Stimulated activated CD4-positive, alpha-beta T cell treated with anti-CD3 and anti-CD28 coated beads, Interleukin-15, amount 100 ng/mL, for 1 hour (primary cell): ENCODE measurements at regions not wholly inside any gene's neighbourhood (a gene's known extent, or its start where the extent isn't known, plus 50 kb on each side); places are given as distances from the start of the nearest gene placed in this dataset.

Experiments used
- DNase-seq, 2 donors: peaks; one replicate each; pipeline ENCODE4 v3.0.0-alpha.2; 2020; ENCODE audit warnings: low read depth in 1 of 2, low spot score in 1 of 2

DNA sequence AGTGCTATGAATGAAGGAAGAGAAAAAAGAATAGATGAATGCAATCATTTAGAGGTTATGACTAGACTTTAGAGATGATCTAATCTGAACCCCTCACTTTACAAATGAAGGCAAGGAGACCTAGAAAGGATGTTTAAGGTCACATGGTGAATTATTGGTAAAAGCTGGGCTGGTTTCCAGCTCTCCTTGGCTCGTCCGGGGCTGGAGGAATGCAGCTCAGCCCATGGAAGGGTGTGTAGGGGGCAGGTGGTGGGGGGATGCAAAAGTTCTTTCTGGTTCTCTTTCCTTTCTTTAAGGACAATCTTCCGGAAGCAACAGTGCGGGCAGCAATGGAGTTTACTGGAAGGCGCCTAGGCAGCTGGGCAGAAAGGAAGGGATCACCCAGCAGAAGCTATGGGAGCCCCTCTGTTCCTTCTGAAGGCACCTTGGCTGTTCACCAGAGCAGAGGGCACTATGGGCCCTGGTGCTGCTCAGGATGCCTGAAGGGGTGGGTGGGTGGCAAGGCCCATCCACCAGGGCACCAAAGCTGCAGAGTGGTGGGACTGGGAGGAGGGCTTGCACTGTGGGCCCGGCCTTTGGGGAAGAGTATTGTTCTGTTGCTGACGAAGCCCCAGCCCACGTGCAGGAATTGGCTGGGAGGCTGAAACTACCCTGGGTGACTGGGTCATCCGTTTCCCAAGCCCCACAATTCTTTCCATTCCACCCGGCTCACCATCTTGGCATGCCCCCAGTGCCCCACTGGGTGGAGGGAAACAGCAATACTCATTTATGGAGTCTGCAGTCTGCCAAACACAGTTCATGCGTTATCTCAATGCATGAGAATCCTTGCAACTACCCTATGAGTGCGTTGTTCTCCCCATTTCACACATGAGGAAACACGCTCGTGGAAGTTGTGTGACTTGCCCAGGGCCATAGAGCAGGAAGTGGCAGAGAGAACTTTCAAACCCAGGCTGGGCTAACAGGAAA lies 78.2 kb downstream of the IRF2BPL start:
- no peak for DNase-seq

DNA sequence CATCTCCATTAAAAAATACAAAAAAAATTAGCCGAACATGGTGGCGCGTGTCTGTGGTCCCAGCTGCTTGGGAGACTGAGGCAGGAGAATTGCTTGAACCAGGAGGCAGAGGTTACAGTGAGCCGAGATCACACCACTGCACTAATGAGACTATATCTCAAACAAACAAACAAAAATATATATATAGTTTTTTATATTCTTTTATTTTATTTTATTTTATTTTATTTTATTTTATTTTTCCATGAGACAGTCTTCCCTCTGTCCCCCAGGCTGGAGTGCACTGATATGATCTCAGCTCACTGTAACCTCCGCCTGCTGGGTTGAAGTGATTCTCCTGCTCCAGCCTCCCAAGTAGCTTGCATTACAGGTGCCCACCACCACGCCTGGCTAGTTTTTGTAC lies 79.5 kb downstream of the IRF2BPL start:
- no peak for DNase-seq

DNA sequence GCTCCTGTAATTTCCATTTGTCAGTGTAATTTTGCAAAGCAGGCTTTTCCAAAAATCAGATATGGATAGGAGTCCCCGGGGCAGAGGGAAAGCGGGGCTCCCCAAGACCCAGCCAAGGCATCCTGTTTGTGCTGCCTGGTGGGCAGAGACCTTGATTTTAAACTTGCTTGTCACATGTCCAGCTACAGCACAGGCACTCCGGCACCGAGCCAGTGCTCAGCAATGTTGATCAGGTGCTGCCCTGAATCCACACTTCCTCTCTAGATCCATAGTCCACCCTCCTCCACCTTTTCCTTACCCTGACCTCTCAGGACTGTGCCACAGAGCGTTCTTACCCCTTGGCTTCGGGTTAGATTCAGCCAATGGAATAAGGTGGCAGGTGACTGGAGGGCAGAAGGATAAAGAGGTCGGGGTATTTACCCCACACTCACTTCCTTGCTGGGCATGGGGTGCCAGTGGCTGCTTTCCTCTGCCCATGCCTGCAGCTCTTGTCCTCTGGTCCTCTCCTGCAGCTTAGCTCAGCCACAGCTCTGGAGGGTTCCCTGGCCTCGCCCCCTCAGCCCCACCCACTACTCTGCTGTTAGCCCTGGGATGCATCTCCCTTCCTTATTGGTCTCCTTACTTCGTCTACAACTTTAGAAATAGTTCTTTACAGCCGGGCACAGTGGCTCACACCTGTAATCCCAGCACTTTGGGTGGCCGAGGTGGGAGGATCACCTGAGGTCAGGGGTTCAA lies 80.1 kb downstream of the IRF2BPL start:
- no peak for DNase-seq

DNA sequence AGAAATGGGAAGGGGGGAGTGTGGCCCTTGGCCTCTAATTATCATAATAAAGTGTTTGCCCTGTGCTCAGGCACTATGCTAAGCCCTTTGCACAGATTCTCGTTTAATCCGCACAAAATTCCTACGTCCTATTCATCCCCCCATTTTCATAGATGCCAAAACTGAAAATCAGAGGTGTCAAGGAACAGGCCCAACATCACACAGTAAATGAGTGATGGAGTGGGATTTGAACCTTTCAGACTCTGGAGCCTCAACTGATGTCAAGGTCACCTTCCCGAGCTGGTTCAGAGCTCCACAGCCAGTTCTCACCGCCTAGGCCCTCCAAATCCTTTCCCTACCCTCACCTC lies 80.7 kb downstream of the IRF2BPL start:
- DNase-seq = no peak

DNA sequence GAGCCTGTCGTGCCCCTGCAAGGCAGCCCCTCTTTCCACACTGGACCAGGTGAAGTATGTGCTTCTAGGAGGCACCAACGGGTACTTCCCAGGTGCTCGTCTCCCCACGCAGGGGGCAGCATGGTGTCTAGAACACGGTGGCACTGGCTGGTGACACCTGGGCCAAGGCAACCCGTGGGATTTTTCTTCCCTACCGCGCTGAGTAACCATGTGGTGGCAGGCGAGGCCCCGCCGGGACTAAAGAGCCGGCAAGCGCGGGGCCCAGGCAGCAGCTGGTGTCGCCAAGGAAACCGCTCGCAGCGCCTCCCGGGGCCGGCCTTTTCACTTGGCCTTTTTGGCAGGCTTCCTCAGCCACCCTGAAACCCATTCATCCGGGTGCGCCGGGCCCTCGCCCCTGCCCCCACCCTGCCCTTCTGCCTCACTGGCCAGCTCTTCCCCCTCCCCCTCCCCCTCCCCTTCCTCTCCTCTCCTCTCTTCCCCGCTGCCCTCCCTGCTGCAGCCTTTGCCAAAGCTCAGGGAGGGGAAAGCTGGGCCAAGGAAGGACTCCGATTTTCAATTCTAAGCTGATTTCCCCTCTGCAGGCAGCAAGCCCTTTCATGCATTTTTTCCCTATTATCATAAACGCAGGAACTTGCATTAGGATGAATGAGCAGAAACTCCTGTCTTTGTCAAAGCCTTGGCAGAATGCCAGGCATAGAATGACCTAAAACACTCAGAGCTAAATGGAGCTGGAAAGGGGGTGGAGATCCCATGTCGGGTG lies 81.2 kb downstream of the IRF2BPL start:
- peak; percentile 52 to 66 for DNase-seq

DNA sequence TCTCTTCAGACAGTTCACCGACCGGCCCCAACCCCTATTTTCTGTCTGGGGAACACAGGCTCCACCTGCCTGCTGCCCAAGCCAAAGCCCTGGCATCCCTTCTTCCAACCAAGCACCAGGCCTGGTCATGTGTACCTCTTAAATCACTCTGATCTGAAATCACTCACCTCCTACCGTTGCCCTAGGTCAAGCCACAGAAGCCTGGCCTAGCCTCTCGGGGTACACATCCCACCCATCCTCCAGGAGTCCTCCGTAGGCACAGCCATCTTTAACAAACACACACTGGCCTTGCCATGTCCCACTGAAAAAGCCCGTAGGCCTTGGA lies 81.8 kb downstream of the IRF2BPL start:
- no peak for DNase-seq

DNA sequence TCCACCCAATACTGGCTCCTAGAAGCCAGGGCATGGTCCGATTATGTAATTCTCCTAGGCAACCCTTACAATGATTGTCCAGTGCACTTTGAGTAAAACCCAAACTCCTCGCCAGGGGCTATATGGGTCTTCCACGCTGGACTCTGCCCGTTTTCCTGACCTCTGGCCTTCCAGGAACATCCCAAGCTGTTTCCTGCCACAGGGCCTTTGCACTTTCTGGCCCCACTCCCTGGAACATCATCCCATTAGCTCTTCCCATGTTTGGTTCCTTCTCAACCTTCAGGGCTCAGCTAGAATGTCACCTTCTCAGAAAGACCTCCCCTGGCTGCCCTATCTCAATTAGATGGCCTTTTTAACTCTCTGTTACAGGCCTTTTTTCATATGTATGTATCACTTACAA lies 85.4 kb downstream of the IRF2BPL start:
- no peak for DNase-seq

DNA sequence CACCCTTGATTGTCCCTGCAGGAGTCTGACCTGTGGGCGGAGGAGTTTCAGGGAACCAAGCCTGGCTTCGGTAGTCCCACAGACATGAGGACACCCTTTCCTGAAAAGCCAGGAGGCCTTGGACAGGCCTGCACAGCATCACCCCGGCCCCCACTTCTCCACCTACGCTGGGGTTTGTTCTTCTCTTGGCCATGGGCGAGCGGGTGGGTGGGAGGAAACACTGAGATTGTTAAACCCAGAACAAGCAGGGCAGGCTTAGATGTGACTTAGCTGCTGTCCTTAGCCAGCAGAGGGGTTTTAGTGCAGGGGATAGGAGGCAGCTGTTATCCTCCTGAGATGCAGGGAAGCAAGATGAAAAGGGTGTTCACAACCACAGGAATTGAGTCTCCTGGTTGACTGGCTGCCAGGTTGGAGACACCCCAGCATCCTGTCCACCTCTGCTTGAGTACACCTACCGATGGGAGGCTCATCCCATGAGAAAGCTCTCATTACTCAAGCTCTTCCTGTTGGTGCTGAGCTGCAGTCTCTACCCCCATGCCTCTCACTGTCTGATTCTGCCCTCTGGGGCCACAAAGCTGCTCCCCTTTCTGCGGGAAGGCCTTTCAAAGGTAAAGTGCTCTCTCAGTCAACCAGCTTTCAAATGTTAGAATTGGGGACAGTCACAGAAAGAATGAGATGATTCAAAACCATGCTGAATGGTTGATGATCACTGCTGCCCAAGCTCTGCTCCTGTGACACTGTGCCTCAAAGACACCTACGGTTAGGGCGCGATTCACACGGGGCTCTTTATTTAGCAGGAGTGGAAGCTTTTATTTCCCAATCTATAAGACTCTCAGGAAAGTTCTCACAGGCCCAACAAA lies 86.3 kb downstream of the IRF2BPL start:
- DNase-seq = no peak

DNA sequence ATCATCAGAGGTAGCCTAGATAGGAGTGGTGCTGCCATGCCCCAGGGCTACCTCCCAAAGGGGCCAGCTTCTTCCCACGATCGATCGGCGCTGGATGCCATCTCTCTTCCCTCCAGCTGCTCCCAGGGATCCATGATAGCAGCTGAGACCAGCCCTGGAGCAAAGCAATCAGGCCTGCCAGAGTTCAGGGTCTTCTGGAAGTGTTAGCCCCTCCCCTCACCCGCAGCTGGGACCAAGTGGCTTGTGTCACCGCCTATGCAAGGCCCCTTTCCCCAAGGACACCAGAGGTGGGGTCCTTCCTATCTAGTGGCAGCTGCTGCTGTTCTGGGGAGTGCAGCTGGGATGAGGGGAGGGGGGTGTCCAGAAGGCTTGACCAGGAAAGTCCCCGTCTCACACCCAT lies 87.0 kb downstream of the IRF2BPL start:
- no peak for DNase-seq

DNA sequence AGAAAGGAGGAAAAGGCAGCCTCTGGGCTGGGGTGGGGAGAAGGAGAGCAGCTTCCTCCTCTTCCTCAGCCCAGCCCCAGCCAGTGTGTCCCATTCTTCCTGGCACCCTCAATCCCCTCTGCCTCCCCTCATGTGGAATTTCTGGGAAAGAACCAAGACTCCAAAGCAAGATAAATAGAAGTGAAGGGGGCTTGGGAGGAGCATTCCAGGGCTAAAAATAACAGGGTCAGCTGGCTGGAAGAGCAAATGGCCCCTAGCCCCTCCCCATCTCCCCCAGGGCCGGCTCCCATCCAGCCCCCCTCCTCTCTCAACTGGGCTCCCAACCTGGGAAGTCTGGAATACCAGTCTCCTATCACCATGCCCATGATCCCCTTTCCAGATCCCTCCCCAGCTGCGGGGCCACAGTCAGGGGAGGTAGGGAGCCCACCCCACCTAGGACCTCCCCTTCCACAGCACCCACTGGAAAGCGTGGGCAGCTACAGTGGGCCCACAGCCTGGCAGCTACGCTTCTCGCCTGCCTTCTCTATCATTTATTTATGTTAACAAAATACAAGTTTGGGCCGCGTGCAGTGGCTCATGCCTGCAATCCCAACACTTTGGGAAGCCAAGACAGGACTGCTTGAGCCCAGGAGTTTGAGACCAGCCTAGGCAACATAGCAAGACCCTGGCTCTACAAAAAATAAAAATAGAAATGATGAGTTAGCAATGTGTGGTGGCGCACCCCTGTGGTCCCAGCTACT lies 88.3 kb downstream of the IRF2BPL start:
- no peak for DNase-seq

DNA sequence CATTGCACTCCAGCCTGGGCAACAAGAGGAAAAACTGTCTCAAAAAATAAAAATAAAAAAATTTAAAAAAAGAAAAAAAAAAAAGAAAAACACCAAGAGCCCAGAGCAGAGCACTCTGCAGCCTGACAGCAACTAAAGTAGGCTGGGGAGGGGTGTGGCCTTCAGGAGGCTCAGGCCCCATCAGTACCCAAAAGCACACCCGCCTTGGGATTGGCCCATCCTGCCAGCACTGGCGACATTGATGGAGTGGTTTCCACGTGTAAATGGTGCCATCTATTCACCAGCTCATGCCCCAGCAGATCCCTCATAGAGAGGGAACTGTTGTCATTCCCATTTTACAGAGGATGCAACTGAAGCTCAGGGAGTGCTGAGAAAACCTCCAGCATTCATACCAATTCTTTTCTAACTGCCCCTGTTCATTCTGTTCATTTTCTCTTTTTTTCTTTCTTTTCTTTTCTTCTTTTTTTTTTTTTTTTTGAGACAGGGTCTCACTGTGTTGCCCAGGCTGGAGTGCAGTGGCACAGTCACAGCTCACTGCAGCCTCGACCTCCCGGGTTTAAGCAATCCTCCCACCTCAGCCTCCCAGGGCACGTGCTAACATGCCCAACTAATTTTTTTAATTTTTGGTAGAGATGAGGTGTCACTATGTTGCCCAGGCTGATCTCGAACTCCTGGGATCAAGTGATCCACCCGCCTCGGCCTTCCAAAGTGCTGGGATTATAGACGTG lies 89.3 kb downstream of the IRF2BPL start:
- no peak for DNase-seq

DNA sequence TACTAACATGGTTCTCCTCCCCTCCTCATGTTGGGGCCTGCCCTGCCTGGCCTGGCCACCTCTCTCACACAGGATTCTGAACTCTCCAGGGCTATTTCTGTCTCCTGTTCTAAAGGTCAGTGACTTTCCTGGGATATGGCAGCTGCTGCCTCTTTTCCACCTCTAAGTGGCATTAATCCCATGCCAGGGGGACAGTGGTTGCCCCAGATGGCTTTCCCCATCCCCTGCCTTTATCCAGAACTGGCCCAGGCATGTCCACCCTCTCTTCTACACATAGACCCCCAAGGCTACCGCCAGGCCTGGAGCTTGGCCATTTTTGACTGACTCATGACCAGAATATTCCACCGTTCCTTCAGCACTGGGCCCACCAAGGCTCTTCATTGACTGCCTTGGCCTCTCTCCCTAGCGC lies 90.4 kb downstream of the IRF2BPL start:
- DNase-seq = no peak

DNA sequence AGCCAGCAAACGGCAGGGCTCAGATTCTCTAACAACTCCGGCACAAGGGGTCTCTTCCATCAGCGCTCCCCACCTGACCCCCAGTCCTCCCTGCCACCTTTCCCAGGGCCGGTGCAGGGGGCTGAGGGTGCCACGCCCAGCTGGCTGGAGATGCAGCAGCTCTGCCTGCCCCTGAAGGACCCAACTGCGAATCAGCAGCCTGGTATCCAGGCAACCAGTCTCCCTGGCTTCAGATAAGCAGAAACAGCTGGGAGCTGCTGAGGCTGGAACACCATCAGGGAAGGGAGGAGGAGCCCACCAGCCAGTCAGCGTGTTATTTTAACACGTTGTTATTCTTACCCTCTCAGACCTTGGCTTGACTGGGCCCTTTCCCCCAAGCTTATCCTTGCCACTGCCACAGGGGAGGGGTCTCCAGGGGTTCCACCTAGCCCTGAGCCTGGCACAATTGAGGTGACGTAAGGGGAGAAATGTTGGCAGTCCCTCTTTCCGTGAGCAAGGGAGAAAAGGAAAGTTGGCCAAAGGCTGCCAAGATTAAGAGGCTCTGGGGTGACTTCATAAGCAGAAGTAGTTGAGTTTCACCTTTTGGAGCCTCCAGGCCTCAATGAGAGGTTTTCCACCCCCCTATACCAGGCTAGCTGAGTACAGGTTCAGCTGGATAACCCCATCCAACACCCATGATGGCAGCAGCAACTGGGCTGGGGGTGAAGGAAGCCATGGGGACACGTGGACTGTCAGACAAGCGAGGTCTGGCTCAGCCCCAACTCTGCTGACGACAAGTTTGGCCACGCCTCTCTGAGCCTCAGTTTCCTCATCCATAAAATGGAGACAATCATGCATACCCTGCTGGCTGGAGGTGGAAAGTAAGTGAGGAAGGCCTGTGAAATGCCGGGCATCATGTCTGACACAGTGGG lies 91.1 kb downstream of the IRF2BPL start:
- DNase-seq = no peak

DNA sequence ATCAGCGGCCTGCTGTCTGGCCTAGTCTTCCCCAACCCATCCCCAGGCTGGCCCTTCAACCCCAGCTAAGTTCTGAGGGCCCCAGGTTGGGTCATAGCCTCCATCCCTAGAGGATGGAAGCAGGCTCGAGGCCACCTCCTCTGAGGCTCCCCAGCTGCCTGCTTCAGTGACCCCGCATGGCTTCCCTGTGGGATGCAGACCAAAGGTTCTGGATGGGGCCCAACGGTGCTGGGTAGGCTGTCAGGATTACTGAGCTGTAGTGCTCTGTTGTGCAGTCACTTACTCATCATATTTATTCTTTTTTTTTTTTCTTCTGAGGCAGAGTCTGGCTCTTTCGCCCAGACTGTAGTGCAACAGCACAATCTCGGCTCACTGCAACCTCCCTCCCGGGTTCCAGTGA lies 92.0 kb downstream of the IRF2BPL start:
- no peak for DNase-seq

DNA sequence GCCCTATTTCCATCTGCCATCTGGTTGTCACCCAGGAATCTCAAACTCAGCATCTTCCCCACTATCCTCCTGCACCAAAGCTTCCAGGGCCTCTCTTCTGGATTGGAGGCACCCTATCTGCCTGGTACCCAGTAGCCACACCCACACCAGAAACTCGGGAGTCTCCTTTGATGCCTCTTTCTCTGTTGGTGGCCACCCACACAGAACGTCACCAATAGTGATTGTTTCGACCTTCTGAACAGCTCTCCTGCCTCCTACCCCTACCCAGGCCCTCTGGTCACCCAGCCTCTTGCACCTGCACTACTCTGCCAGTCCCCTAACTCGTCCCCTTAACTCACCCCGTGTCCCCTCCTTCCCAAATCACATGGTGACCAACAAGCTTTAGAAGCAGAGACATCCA lies 95.0 kb downstream of the IRF2BPL start:
- DNase-seq = no peak

DNA sequence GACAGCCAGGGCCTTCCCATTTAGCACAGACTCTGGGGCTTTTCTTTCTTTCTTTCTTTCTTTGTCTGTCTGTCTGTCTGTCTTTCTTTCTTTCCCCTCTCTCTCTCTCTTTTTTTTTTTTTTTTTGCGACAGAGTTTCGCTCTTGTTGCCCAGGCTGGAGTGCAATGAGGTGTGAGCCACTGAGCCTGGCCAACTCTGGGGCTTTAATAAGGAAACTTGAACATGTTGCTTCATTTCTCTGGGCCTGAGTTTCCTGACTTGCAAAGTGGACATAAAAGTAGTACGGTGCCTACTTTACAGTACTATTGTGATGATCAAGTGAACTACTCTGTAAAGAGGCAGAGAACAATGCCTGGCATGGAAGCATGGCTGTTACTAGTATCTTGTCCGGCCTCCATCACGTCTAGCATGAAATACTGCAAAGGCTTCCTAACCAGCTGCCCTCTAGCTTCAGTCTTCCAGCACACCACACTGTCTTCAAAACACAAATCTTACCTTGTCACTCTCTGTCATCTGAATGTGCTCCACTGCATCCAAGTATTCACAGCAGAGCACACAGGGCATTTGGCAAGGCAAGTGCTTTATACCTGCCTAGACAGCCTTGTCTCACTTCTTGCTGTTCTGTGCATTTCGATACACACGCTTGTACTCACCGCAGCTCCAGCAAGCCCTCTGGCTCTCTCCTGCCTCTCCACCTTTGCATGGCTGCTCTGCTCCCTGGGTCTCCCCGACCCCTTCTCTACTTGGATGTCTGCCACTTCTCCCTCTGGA lies 96.7 kb downstream of the IRF2BPL start:
- DNase-seq = no peak

DNA sequence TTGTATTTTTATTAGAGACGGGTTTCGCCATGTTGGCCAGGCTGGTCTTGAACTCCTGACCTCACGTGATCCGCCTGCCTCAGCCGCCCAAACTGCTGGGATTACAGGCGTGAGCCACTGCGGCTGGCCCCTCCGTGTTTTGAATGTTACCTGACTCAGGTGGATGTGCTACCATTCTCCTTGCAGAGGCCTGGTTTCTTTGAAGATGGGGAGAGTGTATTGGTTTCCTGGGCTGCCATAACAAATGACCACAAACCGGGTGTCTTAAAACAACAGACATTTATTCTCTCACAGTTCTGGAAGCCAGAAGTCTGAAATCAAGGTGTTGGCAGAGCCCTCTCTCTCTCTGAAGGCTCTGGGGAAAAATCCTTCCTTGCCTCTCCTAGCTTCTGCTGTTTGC lies 98.0 kb downstream of the IRF2BPL start:
- no peak for DNase-seq

DNA sequence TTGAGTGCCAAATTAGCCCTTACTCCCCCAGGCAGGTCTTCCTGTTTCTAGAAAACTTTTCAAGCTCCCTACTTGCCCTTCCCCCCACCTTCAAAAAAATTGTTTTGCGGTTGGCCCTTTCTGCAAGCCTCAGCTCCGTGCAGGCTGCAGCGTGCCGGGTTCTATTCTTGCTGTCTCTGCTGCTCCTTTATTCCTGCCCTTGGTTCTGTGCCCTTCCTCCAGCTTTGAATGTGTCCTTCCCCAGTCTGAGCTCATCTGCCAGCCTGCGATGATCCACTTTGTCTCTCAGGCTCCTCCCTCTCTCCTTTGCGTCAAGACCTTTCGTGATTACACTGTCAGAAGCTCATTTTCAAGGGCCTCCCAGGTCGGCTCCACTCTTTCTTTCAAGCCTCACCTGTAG lies 98.6 kb downstream of the IRF2BPL start:
- DNase-seq = peak; percentile 18 to 29
